Muscle of leg (tissue), 3 donors: ENCODE measurements at regions not wholly inside any gene's neighbourhood (a gene's known extent, or its start where the extent isn't known, plus 50 kb on each side); places are given as distances from the start of the nearest gene placed in this dataset.

Experiments used
- DNase-seq: peaks from one replicate; pipeline ENCODE4 v3.0.0; 2013
- H3K27ac ChIP-seq: one replicate; pipeline ENCODE4 v1.5.1; 2013; ENCODE audit warnings: mild to moderate bottlenecking, low read length, control low read depth
- H3K27me3 ChIP-seq: one replicate; pipeline ENCODE4 v1.6.1; 2013; ENCODE audit warnings: low read length; ENCODE audit not compliant: control insufficient read depth, insufficient read depth
- H3K36me3 ChIP-seq: one replicate; pipeline ENCODE4 v1.6.1; 2013; ENCODE audit warnings: low read length; ENCODE audit not compliant: control insufficient read depth, insufficient read depth
- H3K4me1 ChIP-seq: one replicate; pipeline ENCODE4 v1.6.1; 2013; ENCODE audit warnings: low read length; ENCODE audit not compliant: control insufficient read depth, insufficient read depth
- H3K4me3 ChIP-seq: one replicate; pipeline ENCODE4 v1.5.1; 2013; ENCODE audit warnings: low read length, control low read depth
- H3K9me3 ChIP-seq: replicated peaks from 2 replicates; pipeline ENCODE4 v1.6.1; 2013; ENCODE audit warnings: low read depth, low read length; ENCODE audit not compliant: control insufficient read depth
- WGBS: methylation state at CpG from one replicate; pipeline ENCODE4 v1.1.5; 2013; ENCODE audit warnings: missing lambda C conversion rate; ENCODE audit not compliant: insufficient coverage; 5-methylcytosine and 5-hydroxymethylcytosine counted together

- H3K36me3 ChIP-seq, result no peaks in the 10 kb centered on the region
- H3K27ac ChIP-seq, result no peak overlapping the region
- 92% methylated on average over 1 of the region's 1 CpG for WGBS
- H3K27me3 ChIP-seq, result peaks cover 6% of the 10 kb centered on the region
- H3K4me3 ChIP-seq, result no peak overlapping the region
- no peaks in the 10 kb centered on the region for H3K9me3 ChIP-seq
- no peaks in the 10 kb centered on the region for H3K4me1 ChIP-seq
- DNase-seq, result no peak
These were observed 456.4 kb downstream of the GADD45G start for GRCh38 chr9:90061187-90061586.

DNA sequence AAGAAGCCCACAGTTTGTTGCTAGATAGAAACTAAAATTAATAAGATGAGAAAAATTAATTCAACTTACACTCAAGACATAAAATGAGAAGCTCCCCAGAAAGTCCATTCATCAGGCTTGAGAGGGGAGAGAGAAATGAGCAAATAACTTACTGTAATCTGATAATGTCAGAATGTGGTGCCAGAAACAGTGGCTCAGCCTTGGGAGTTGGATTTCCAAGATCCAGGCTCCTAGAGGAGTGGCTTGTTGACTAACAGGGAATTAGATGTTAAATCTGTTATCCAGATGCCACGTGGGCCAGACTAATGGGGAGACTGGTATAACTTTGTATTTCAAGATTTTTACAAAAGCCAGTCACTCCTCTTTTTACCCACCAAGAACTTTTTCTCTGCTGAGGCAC, 458.2 kb downstream of the GADD45G start:
- peak; percentile 11 for DNase-seq
- WGBS, result no CpG with 5 or more reads among the region's 1 CpG
- Histone ChIP-seq H3K27me3 (peaks cover 6% of the 10 kb centered on the region), H3K9me3 (no peaks in the 10 kb centered on the region), H3K4me3 (no peak overlapping the region), H3K36me3 (no peaks in the 10 kb centered on the region), H3K27ac (no peak overlapping the region), H3K4me1 (no peaks in the 10 kb centered on the region)

- Histone ChIP-seq H3K27me3 (peaks cover 6% of the 10 kb centered on the region), H3K4me3 (no peak overlapping the region), H3K27ac (no peak overlapping the region), H3K36me3 (no peaks in the 10 kb centered on the region), H3K4me1 (no peaks in the 10 kb centered on the region), H3K9me3 (no peaks in the 10 kb centered on the region)
- no peak for DNase-seq
- WGBS, result no CpG with 5 or more reads among the region's 2 CpGs
These were observed 459.4 kb downstream of the GADD45G start for GRCh38 chr9:90064248-90064647.

DNA sequence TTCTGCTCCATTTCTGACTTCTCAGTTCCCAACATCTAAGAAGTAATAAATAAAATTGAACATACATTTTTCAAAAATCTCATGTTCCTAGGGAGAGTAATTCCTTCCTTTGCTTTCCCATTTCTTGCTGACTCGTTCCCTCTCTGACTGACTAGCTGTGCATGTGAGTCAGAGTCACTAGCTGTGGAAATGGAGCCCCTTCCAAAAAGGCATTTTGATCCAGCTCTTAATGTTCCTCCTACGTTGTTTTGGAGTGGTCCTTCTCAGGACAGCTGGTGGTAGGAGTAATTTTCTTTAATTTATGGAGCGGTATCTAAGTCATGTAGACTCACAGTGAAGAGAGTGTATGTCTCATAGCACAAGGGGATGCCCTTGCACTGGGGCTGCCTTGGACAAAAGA, 460.2 kb downstream of the GADD45G start:
- no peak overlapping the region for H3K27ac ChIP-seq
- WGBS, result 100% methylated on average over 1 of the region's 3 CpGs

DNA sequence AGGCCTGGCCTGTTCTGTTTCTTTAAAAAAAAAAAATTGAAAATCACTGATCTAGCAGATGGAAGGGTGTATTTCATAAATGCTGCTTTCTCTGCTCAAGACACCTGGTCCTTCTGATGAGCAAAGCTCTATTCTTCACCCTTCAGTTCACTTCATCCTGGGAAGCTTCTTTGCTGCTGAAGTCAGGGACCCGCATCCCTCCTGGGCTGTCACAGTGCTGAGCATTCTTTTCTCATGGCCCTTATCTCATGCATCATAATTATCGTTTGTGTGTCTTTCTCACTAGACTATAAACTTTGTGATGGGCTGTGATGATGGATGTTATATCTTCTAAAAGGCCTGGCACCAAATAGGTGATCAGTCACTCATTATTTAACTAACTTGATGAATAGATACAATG, 461.0 kb downstream of the GADD45G start:
- Histone ChIP-seq H3K9me3 (no peaks in the 10 kb centered on the region), H3K4me3 (no peak overlapping the region), H3K4me1 (no peaks in the 10 kb centered on the region), H3K36me3 (no peaks in the 10 kb centered on the region), H3K27me3 (no peaks in the 10 kb centered on the region), H3K27ac (no peak overlapping the region)
- WGBS, result no CpG with 5 or more reads among the region's 2 CpGs
- DNase-seq, result no peak

More for the DNA sequence above, 460.2 kb downstream of the GADD45G start:
- H3K4me3 ChIP-seq, result no peak overlapping the region
- H3K36me3 ChIP-seq, result no peaks in the 10 kb centered on the region
- no peaks in the 10 kb centered on the region for H3K9me3 ChIP-seq
- H3K27me3 ChIP-seq, result peaks cover 3% of the 10 kb centered on the region
- DNase-seq, result no peak
- no peaks in the 10 kb centered on the region for H3K4me1 ChIP-seq

DNA sequence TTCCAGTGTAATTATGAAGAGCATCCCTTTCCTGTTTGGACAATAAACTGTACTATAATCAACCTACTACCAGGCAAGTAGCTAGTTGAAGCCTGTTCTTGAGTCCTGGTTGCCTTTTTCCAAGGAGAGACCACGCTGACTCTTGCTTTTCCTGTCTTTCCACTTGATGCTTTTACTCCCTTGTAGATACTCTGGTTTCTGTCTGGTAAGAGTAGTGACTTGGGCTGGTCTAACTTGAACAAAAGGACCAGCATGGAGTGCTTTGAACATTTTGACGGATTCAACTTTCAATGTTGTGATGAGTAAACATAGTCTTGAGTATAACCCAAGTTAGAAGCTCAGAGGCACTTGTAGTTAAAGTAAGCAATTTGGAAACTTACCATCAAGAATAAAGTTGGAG, 464.3 kb downstream of the GADD45G start:
- Histone ChIP-seq H3K4me3 (no peak overlapping the region), H3K9me3 (no peaks in the 10 kb centered on the region), H3K36me3 (no peaks in the 10 kb centered on the region), H3K27ac (no peak overlapping the region), H3K27me3 (peaks cover 2% of the 10 kb centered on the region), H3K4me1 (no peaks in the 10 kb centered on the region)
- 92% methylated on average over 1 of the region's 2 CpGs for WGBS
- DNase-seq, result no peak

DNA sequence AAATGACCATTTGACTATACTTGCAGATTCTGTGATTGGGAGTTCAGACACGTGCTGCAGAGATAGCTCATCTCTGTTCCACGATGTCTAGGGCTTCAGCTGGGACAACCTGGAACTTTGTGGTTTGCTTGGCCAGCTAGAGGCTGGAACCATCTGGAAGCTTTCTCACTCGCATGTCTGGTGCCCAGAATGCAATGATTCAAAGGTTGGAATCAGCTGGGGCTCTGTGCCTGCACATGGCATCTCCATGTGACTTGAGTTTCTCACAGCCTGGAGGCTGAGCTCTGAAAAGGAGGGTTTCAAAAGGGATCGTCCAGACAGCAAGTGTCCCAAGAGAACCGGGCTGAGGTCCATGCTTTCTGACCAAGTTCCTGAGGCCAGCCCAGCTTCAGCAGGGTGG, 465.2 kb downstream of the GADD45G start:
- Histone ChIP-seq H3K27ac (no peak overlapping the region), H3K4me1 (no peaks in the 10 kb centered on the region), H3K4me3 (no peak overlapping the region), H3K9me3 (no peaks in the 10 kb centered on the region), H3K27me3 (peaks cover 2% of the 10 kb centered on the region), H3K36me3 (no peaks in the 10 kb centered on the region)
- no peak for DNase-seq
- WGBS, result 78% methylated on average over 5 of the region's 5 CpGs

GRCh38 chr9:90070469-90070868, 465.7 kb downstream of the GADD45G start:
- Histone ChIP-seq H3K4me3 (no peak overlapping the region), H3K36me3 (no peaks in the 10 kb centered on the region), H3K27ac (no peak overlapping the region), H3K27me3 (peaks cover 2% of the 10 kb centered on the region), H3K4me1 (no peaks in the 10 kb centered on the region), H3K9me3 (no peaks in the 10 kb centered on the region)
- no CpG with 5 or more reads among the region's 1 CpG for WGBS
- DNase-seq, result no peak

DNA sequence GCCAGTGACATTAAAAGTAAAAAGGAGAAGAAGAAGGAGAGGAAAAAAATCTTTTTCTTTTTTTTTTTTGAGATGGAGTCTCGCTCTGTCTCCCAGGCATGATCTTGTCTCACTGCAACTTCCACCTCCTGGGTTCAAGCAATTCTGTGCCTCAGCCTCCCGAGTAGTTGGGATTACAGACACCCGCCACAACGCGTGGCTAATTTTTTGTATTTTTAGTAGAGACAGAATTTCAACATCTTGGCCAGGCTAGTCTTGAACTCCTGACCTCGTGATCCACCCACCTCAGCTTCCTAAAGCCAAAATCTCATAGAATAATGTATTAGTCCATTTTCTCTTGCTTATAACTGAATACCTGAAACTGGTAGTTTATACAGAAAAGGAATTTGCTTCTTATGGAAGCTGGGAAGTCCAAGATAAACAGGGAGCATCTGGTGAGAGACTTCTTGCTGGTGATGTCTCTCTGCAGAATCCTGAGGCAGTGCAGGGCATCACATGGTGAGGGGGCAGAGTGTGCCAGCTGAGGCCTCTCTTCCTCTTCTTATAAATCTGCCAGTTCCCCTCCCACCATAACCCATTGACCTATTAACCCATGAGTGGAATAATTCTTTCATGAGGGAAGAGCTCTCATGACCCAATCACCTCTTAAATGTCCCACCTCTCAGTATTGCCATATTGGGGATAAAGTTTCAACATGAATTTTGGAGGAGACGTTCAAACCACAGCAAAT, 466.3 kb downstream of the GADD45G start:
- no peaks in the 10 kb centered on the region for H3K9me3 ChIP-seq
- H3K36me3 ChIP-seq, result no peaks in the 10 kb centered on the region
- no peaks in the 10 kb centered on the region for H3K4me1 ChIP-seq
- H3K27ac ChIP-seq, result no peak overlapping the region
- H3K4me3 ChIP-seq, result no peak overlapping the region
- WGBS, result no CpG with 5 or more reads among the region's 7 CpGs
- H3K27me3 ChIP-seq, result peaks cover 2% of the 10 kb centered on the region
- DNase-seq, result no peak

- no peak overlapping the region for H3K4me3 ChIP-seq
- H3K27ac ChIP-seq, result no peak overlapping the region
- H3K9me3 ChIP-seq, result no peaks in the 10 kb centered on the region
- H3K27me3 ChIP-seq, result peaks cover 6% of the 10 kb centered on the region
- H3K4me1 ChIP-seq, result no peaks in the 10 kb centered on the region
- 94% methylated on average over 2 of the region's 3 CpGs for WGBS
- no peak for DNase-seq
- no peaks in the 10 kb centered on the region for H3K36me3 ChIP-seq
These were observed 468.6 kb downstream of the GADD45G start for GRCh38 chr9:90073186-90073945.
